AG10803 (cell line): ENCODE measurements at regions not wholly inside any gene's neighbourhood (a gene's known extent, or its start where the extent isn't known, plus 50 kb on each side); places are given as distances from the start of the nearest gene placed in this dataset.
"Not testable (repeated sequence)": the region's sequence is repeated elsewhere in the genome, so short reads cannot be mapped to it uniquely, and the experiment has no call there.

Experiments used
- DNase-seq: peaks from one replicate; pipeline ENCODE4 v3.0.0; 2010; ENCODE audit warnings: low read depth
- H3K4me3 ChIP-seq: 2 replicates; pipeline ENCODE4 v1.5.1; 2011; ENCODE audit warnings: mild to moderate bottlenecking, low read length, control low read depth

DNA sequence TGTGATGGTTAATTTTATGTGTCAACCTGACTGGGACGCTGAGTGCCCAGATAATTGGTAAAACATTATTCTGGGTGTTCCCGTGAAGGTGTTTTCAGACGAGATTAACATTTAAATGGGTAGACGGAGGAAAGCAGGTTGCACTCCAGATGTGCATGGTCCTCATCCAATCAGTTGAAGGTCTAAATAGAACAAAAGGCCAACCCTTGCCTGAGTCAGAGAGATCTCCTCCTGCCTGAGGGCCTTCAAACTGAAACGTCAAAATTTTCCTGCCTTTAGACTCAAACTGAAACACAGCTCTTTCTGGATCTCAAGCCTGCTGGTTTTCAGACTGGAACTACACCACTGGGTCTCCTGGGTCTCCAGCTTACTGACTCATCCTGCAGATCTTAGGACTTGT is 73.5 kb downstream of the NPIPA8 start:
- not testable (repeated sequence) for DNase-seq, H3K4me3 ChIP-seq

DNA sequence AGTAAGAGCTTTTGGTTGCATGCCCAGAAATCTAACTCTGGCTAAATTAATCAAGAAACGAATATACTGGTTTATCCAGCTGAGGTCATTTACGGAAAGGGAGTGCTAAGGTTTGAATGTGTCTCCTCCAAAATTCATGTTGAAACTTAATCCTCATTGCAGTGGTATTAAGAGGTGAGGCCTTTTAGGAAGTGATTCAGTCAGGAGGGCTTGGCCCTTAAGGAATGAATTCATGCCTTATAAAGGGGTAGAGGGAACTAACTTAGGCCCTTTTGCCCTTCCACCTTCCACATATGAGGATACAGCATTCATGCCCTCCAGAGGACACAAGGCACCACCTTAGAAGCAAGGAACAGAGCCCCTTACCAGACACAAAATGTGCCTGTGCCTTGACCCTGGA is 74.7 kb downstream of the NPIPA8 start:
- H3K4me3 ChIP-seq, DNase-seq: not testable (repeated sequence)

- DNase-seq, result not testable (repeated sequence)
These were observed 76.9 kb downstream of the NPIPA8 start for GRCh38 chr16:18259496-18260176.

DNA sequence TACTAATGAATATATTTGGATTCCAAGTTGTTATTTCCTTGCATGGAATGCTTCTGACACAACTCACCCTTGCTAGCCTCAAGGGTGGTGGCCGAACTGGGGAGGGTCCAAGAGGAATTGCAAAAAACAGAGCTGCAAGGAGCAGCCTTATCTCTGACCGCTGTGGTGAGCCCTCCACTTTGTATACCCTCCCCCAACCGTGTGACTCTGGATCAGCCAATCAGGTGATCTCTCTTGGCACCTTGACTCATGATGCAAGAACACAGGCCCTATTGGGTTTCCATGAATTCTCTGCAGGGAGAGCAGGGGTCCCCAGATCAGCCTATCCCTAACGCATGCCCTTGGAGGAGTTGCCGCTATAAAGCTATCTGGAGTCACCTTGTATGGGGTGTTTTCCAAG is 83.6 kb downstream of the NPIPA8 start:
- not testable (repeated sequence) for H3K4me3 ChIP-seq, DNase-seq

More at GRCh38 chr16:18259496-18260176, 76.9 kb downstream of the NPIPA8 start:
- H3K4me3 ChIP-seq, result not testable (repeated sequence)

DNA sequence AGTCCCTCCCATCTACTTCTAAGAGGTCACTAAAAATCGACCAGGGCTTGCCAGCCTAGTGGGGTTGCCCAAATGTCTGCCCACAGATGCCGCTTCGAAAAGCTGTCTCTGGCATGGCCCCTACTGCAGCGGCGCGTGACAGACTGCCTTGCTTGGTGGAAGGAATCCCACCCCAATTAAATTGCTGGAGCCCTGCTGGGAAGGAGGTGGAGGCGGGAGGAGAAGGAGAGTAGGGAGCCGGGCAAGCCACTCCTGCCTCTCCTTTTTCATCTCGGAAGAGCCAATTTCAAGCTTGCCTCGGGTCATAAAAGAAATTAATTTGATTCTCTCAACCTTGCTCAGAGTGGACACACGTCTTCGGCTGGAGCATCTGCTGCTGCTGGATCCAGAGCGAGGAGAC is 106.0 kb downstream of the NPIPA8 start:
- not testable (repeated sequence) for H3K4me3 ChIP-seq, DNase-seq

DNA sequence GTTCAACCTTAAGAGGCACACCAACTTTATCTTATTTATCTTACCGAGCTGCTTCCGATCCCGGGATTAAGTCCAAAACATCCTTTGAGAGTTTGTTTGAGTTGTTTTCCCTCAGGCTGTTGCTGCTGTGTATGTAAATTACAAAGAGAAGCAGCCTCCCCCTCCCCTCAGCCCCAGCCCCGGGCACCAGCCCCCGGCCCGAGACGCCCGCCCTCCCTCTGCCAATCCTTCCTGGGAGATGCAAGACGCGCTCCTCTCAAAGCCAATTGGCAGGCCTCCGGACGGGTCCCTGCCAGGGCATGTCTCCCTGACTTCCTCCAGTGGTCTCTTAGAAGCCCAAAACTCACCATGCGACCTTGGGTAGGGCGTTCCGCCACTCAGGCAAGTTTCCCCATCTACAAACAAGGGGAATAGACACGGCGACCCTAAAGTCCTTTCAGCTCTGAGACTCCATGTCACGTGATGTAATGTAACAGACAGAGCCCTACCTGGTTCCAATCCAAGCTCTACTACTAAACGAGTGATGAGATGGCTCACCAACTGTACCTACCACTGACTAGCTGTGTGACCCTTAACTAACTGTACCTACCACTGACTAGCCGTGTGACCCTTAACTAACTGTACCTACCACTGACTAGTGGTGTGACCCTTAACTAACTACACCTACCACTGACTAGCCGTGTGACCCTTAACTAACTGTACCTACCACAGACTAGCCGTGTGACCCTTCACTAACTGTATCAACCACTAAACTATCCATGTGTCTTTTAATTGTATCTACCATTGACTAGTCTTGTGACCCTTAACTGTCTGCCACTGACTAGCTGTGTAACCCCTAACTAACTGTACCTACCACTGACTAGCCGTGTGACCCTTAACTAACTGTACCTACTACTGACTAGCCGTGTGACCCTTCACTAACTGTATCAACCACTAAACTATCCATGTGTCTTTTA is 114.2 kb downstream of the NPIPA8 start:
- DNase-seq, H3K4me3 ChIP-seq: not testable (repeated sequence)

DNA sequence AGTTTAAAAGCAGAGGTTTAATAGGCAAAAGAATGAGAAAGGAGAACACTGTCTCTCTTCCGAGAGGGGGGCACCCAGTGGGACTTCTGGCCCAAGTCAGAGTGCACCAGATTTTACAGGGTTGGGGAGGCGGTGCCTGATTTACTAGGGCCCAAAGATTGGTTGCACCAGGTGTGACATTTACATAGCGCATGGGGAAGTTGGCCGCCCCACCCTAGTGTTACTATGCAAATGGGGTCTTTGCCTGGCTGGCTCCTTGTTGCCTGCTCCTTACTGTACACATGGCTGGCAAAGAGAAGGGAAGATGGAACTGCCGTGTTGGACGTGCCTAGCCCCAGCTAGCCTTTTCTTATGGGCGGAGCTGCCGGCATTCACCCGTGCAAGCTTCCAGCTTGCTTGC is 118.8 kb downstream of the NPIPA8 start:
- not testable (repeated sequence) for DNase-seq

DNA sequence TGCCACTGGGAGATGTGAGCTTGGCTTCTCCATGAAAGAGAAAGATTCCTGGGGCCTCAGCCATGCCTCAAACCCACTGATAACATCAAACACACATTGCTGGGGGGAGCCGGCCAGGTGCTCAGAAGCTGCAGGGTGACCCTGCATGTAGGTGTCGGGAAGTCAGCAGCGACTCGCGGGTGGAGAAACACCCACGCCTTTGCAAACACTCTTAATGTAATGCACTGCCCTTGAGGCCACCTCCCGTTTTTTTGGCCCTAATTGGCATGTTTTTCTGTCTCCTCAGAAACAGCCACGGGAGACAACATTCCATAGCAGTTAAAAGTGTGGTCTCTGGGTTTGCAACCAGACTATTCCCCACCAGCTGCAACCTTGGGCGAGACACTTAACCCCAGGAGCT is 119.7 kb downstream of the NPIPA8 start:
- H3K4me3 ChIP-seq, DNase-seq: not testable (repeated sequence)

More for the DNA sequence above, 118.8 kb downstream of the NPIPA8 start:
- not testable (repeated sequence) for H3K4me3 ChIP-seq

- not testable (repeated sequence) for DNase-seq, H3K4me3 ChIP-seq
These were observed 122.7 kb downstream of the NPIPA8 start for GRCh38 chr16:18213810-18214209.

GRCh38 chr16:18211505-18211904 is 125.0 kb downstream of the NPIPA8 start:
- H3K4me3 ChIP-seq, DNase-seq: not testable (repeated sequence)

GRCh38 chr16:18204786-18205185 is 131.8 kb downstream of the NPIPA8 start:
- not testable (repeated sequence) for H3K4me3 ChIP-seq, DNase-seq

- H3K4me3 ChIP-seq, DNase-seq: not testable (repeated sequence)
These were observed 132.2 kb downstream of the NPIPA8 start for GRCh38 chr16:18204309-18204708.

DNA sequence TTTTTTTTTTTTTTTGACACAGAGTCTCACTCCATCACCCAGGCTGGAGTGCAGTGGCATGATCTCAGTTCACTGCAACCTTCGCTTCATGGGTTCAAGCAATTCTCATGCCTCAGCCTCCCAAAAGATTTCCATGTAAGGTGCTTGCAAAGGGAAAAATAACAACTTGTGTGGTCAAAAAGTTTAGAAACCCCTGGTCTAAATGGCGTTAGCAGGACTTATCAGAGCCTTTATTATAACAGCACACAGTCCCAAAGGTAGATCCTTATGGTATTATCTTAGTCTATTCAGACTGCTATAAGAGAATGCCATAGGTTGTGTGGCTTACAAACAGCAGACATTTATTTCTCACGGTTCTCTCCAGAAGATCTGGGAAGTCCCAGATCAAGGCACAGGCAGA is 135.0 kb downstream of the NPIPA8 start:
- not testable (repeated sequence) for DNase-seq, H3K4me3 ChIP-seq

GRCh38 chr16:18192389-18192788 is 144.1 kb downstream of the NPIPA8 start:
- not testable (repeated sequence) for DNase-seq, H3K4me3 ChIP-seq

GRCh38 chr16:18190179-18190578 is 146.4 kb downstream of the NPIPA8 start:
- H3K4me3 ChIP-seq, DNase-seq: not testable (repeated sequence)

- not testable (repeated sequence) for H3K4me3 ChIP-seq, DNase-seq
These were observed 151.8 kb downstream of the NPIPA8 start for GRCh38 chr16:18184755-18185154.

GRCh38 chr16:18181028-18181427 is 155.5 kb downstream of the NPIPA8 start:
- DNase-seq, H3K4me3 ChIP-seq: not testable (repeated sequence)

DNA sequence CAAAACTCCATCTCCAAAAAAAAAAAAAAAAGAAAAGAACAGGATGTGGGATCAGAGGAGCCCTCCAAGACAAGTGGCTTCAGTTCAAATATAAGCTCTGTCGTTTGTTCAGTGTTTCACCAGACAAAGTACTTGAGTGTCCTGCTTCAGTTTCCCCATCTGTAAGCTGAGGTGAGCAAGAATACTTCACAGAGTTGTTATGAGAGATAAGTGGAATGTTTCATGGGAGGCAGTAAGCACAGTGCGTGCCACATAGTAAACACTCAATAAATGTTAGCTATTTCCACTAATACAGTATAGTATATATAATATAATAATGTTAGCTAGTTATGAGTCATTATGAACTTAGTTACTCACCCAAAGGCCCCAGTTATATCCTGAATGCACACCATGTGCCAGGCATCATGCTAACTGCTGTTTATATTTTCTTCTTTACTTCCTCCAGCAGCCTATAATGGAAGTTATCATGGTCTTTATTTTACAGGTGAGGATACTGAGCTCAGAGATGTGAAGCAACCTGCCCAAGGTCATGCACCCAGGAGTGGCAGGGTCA is 162.5 kb downstream of the NPIPA8 start:
- not testable (repeated sequence) for H3K4me3 ChIP-seq, DNase-seq

- not testable (repeated sequence) for DNase-seq, H3K4me3 ChIP-seq
These were observed 174.2 kb downstream of the NPIPA8 start for GRCh38 chr16:18162293-18162692.

DNA sequence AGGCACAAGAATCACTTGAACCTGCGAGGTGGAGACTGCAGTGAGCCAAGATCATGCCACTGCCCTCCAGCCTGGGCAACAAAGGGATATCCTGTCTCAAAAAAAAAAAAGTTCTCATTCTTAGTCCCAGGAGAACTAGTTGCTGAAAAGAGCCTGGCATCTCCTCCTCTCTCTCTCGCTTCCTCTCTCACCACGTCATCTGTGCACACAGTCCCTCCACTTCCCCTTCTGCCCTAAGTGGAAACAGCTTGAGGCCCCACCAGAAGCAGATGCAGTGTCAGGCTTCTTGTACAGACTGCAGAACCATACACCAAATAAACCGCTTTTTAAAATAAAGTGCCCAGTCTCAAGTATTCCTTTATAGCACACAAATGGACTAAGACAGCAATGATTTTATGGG is 175.3 kb downstream of the NPIPA8 start:
- not testable (repeated sequence) for DNase-seq, H3K4me3 ChIP-seq
